A673 (cell line): ENCODE measurements at regions not wholly inside any gene's neighbourhood (a gene's known extent, or its start where the extent isn't known, plus 50 kb on each side); places are given as distances from the start of the nearest gene placed in this dataset.

ENCODE experiments used
- BruUV-seq: library from RNA; stranded (reverse); fragments of 400-500 nt; replicated peaks from 2 replicates; lab custom pipeline; 2021; lab: Mats Ljungman, UMichigan
- CTCF ChIA-PET: fragments of 300-600 bp; sonication (Branson Sonifier 250); formaldehyde crosslinking; loops from one replicate; lab custom pipeline; 2022; ENCODE audit warnings: antibody characterized with exemption; lab: Charles Lee
- POLR2A ChIA-PET: fragments of 300-600 bp; sonication (Branson Sonifier 250); formaldehyde crosslinking; loops from one replicate; lab custom pipeline; 2022; ENCODE audit warnings: antibody characterized with exemption; ENCODE audit not compliant: low non-redundant PET; lab: Charles Lee
- DNase-seq: peaks from one replicate; pipeline ENCODE4 v3.0.0-alpha.2; 2015; ENCODE audit warnings: low spot score
- H3K27ac ChIP-seq: fragments of 200-600 bp; sonication (generic); 2 replicates; pipeline ENCODE4 v1.5.1; 2016; ENCODE audit warnings: mixed run types, low read depth, mild to moderate bottlenecking, mixed read lengths, antibody characterized with exemption, low read length; ENCODE audit not compliant: poor library complexity, severe bottlenecking
- H3K27me3 ChIP-seq: fragments of 200-600 bp; sonication (generic); replicated peaks from 2 replicates; pipeline ENCODE4 v1.6.1; 2017; ENCODE audit warnings: mixed run types, low read depth, mild to moderate bottlenecking, mixed read lengths, antibody characterized with exemption, low read length; ENCODE audit not compliant: insufficient read depth, poor library complexity
- H3K36me3 ChIP-seq: fragments of 200-600 bp; sonication (generic); 2 replicates; pipeline ENCODE4 v1.6.1; 2016; ENCODE audit warnings: mixed run types, mild to moderate bottlenecking, mixed read lengths, antibody characterized with exemption, low read length; ENCODE audit not compliant: insufficient read depth, poor library complexity, severe bottlenecking
- H3K4me1 ChIP-seq: fragments of 200-600 bp; sonication (generic); 2 replicates; pipeline ENCODE4 v1.6.1; 2017; ENCODE audit warnings: mixed run types, mild to moderate bottlenecking, mixed read lengths, antibody characterized with exemption, low read length; ENCODE audit not compliant: insufficient read depth, poor library complexity, severe bottlenecking
- H3K4me3 ChIP-seq: fragments of 200-600 bp; sonication (generic); 2 replicates; pipeline ENCODE4 v1.5.1; 2016; ENCODE audit warnings: low read depth, mixed run types, mild to moderate bottlenecking, mixed read lengths, low read length; ENCODE audit not compliant: poor library complexity, severe bottlenecking
- H3K9me3 ChIP-seq: fragments of 200-600 bp; sonication (generic); 2 replicates; pipeline ENCODE4 v1.6.1; 2016; ENCODE audit warnings: mixed run types, low read depth, mild to moderate bottlenecking, mixed read lengths, antibody characterized with exemption, low read length; ENCODE audit not compliant: poor library complexity, severe bottlenecking
- CTCF ChIP-seq: fragments of 300-800, 200-600 bp; sonication (generic); conservative IDR thresholded peaks from 2 replicates; pipeline ENCODE4 v1.5.1; 2017; ENCODE audit warnings: low read depth, mild to moderate bottlenecking, antibody characterized with exemption, low read length, moderate library complexity, mixed read lengths
- EZH2 ChIP-seq: fragments of 200-600 bp; sonication (generic); IDR thresholded peaks from 2 replicates; pipeline ENCODE4 v1.6.1; 2017; ENCODE audit warnings: borderline replicate concordance, low read depth, mild to moderate bottlenecking, mixed read lengths, antibody characterized with exemption, low read length; ENCODE audit not compliant: poor library complexity, severe bottlenecking
- intact Hi-C: fragments of 100-400 bp; cut with micrococcal nuclease; formaldehyde crosslinking; loops from one replicate; pipeline ENCODE4 v1.10.0; 2022; ENCODE audit not compliant: unreplicated experiment

DNA sequence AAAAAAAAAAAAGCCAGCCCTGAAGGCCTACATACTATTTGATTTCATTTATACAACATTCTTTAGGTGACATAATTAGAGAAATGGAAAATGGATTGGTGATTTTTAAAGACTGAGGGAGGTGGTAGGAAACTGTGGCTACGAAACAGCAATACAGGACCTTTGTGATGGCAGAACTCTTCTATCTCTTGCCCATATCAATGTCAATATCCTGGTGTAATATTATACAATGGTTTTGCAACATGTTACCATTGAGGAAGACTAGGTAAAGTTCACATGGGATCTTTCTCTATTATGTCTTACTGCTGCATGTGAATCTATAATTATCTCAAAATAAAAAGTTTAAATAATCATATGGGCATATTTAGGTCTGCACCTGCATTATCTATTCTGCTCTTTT is 371.2 kb downstream of the ETS1 start:
- intact Hi-C loops: no loop called here
- H3K4me3 ChIP-seq: no peak overlapping the region
- no peaks in the 10 kb centered on the region for H3K27me3 ChIP-seq
- CTCF ChIA-PET: no interaction called here
- POLR2A ChIA-PET: no interaction called here
- H3K4me1 ChIP-seq: peaks cover under 1% of the 10 kb centered on the region
- no peak overlapping the region for H3K27ac ChIP-seq
- H3K9me3 ChIP-seq: no peaks in the 10 kb centered on the region
- H3K36me3 ChIP-seq: no peaks in the 10 kb centered on the region
- DNase-seq: no peak
- BruUV-seq: no TSS peak
- no peak for TF ChIP-seq CTCF
- no peak for TF ChIP-seq EZH2

- intact Hi-C loops: no loop called here
- H3K4me3 ChIP-seq: no peak overlapping the region
- DNase-seq: no peak
- no peak overlapping the region for H3K27ac ChIP-seq
- no peak for TF ChIP-seq EZH2
- no TSS peak for BruUV-seq
- H3K9me3 ChIP-seq: no peaks in the 10 kb centered on the region
- POLR2A ChIA-PET: no interaction called here
- H3K36me3 ChIP-seq: no peaks in the 10 kb centered on the region
- H3K27me3 ChIP-seq: no peaks in the 10 kb centered on the region
- CTCF ChIA-PET: no interaction called here
- H3K4me1 ChIP-seq: peaks cover 9% of the 10 kb centered on the region
These were observed 372.0 kb downstream of the ETS1 start for GRCh38 chr11:128215238-128215882.

- Histone ChIP-seq H3K36me3 (no peaks in the 10 kb centered on the region), H3K4me1 (peaks cover 18% of the 10 kb centered on the region), H3K27me3 (no peaks in the 10 kb centered on the region), H3K27ac (no peak overlapping the region), H3K4me3 (no peak overlapping the region), H3K9me3 (no peaks in the 10 kb centered on the region)
- intact Hi-C loops: no loop called here
- no TSS peak for BruUV-seq
- CTCF ChIA-PET: no interaction called here
- DNase-seq: no peak
- no peak for TF ChIP-seq EZH2
- no peak for TF ChIP-seq CTCF
- POLR2A ChIA-PET: no interaction called here
These were observed 373.1 kb downstream of the ETS1 start for GRCh38 chr11:128214263-128214662.

- BruUV-seq: no TSS peak
- DNase-seq: no peak
- H3K27me3 ChIP-seq: no peaks in the 10 kb centered on the region
- intact Hi-C loops: no loop called here
- H3K36me3 ChIP-seq: no peaks in the 10 kb centered on the region
- H3K9me3 ChIP-seq: no peaks in the 10 kb centered on the region
- ChIA-PET POLR2A (no interaction called here), CTCF (no interaction called here)
- no peak overlapping the region for H3K27ac ChIP-seq
- no peak overlapping the region for H3K4me3 ChIP-seq
- peaks cover 18% of the 10 kb centered on the region for H3K4me1 ChIP-seq
- TF ChIP-seq CTCF (no peak), EZH2 (no peak)
These were observed 373.9 kb downstream of the ETS1 start for GRCh38 chr11:128213461-128213860.
